SH-SY5Y (cell line): ENCODE measurements at regions not wholly inside any gene's neighbourhood (a gene's known extent, or its start where the extent isn't known, plus 50 kb on each side); places are given as distances from the start of the nearest gene placed in this dataset.

Source experiments
- GATA2 ChIP-seq: IDR thresholded peaks from 2 replicates; pipeline ENCODE4 v1.6.1; 2011; ENCODE audit warnings: mild to moderate bottlenecking, low read depth, low read length
- GATA3 ChIP-seq: IDR thresholded peaks from 2 replicates; pipeline ENCODE4 v1.6.1; 2011; ENCODE audit warnings: low read depth, mild to moderate bottlenecking, low read length, moderate library complexity

GRCh38 chr18:11470941-11471340 is 138.5 kb upstream of the SLC35G4 start:
- TF ChIP-seq GATA2 (no peak), GATA3 (no peak)
